ENCODE measurements at regions not wholly inside any gene's neighbourhood (a gene's known extent, or its start where the extent isn't known, plus 50 kb on each side); places are given as distances from the start of the nearest gene placed in this dataset.

DNA sequence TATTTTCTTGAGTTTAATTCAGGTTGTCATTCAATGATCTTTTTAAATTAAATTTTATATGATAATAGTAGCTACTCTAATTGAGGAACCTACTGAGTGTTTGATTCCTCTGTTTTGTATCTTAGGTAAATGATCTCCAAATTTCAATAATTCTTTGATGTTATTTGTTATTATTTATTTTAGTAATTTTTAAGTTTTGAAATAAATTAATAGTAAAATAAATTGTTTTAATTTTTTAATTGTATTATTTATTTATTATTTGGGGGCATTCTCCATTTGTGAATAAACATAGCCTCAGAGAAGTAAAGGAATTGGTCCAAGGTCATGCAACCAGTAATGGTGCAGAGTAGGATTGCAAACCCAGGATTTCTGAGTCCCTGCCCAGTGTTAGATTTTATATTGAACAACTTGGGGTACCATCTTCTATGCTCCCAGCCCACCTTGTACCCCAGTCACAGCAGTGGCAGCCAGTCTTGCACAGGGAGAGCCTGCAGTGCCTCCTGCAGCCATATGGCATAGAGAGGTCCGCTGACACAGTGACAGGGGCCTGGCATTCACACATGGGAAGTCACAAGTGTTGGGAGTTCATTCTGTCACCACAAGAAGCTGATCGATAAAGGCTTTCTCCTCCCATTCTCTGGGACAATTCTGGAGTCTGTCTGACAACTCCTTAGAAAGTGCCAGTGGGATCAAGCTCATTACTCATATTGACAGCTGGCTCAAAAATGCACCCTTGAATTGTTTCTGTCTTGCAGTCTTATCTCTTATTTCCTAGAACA is 110.0 kb upstream of the ETAA1 start:
- H3K27ac ChIP-seq, result no peak overlapping the region
- no peaks in the 10 kb centered on the region for H3K4me1 ChIP-seq
- H3K36me3 ChIP-seq (ENCODE audit: control insufficient read depth, insufficient read depth, low read length), result no peaks in the 10 kb centered on the region
- H3K4me3 ChIP-seq (ENCODE audit: low read depth, low read length), result no peak overlapping the region
- H3K79me2 ChIP-seq, result no peaks in the 10 kb centered on the region
- no peak overlapping the region for H3K9ac ChIP-seq
- H3K27me3 ChIP-seq (ENCODE audit: control insufficient read depth, insufficient read depth, low read length), result no peaks in the 10 kb centered on the region
- H3K9me3 ChIP-seq (ENCODE audit: control insufficient read depth, low read length), result no peaks in the 10 kb centered on the region
- H3K4me2 ChIP-seq (ENCODE audit: low read length), result no peak overlapping the region
- no peak overlapping the region for H2AFZ ChIP-seq
- TF ChIP-seq, protein P1, sequence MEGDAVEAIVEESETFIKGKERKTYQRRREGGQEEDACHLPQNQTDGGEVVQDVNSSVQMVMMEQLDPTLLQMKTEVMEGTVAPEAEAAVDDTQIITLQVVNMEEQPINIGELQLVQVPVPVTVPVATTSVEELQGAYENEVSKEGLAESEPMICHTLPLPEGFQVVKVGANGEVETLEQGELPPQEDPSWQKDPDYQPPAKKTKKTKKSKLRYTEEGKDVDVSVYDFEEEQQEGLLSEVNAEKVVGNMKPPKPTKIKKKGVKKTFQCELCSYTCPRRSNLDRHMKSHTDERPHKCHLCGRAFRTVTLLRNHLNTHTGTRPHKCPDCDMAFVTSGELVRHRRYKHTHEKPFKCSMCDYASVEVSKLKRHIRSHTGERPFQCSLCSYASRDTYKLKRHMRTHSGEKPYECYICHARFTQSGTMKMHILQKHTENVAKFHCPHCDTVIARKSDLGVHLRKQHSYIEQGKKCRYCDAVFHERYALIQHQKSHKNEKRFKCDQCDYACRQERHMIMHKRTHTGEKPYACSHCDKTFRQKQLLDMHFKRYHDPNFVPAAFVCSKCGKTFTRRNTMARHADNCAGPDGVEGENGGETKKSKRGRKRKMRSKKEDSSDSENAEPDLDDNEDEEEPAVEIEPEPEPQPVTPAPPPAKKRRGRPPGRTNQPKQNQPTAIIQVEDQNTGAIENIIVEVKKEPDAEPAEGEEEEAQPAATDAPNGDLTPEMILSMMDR (IDR thresholded peaks at IDR 0.05), result no peak

GRCh38 chr2:67289271-67289670 is 107.9 kb upstream of the ETAA1 start:
- H3K4me3 ChIP-seq (ENCODE audit: low read depth, low read length), result no peak overlapping the region
- H3K79me2 ChIP-seq, result no peaks in the 10 kb centered on the region
- H2AFZ ChIP-seq, result no peak overlapping the region
- H3K27me3 ChIP-seq (ENCODE audit: control insufficient read depth, insufficient read depth, low read length), result no peaks in the 10 kb centered on the region
- H3K4me1 ChIP-seq, result no peaks in the 10 kb centered on the region
- TF ChIP-seq, protein P1 (IDR thresholded peaks at IDR 0.05), result no peak
- no peak overlapping the region for H3K9ac ChIP-seq
- H3K9me3 ChIP-seq (ENCODE audit: control insufficient read depth, low read length), result no peaks in the 10 kb centered on the region
- no peaks in the 10 kb centered on the region for H3K36me3 ChIP-seq (ENCODE audit: control insufficient read depth, insufficient read depth, low read length)
- no peak overlapping the region for H3K4me2 ChIP-seq (ENCODE audit: low read length)
- H3K27ac ChIP-seq, result no peak overlapping the region

DNA sequence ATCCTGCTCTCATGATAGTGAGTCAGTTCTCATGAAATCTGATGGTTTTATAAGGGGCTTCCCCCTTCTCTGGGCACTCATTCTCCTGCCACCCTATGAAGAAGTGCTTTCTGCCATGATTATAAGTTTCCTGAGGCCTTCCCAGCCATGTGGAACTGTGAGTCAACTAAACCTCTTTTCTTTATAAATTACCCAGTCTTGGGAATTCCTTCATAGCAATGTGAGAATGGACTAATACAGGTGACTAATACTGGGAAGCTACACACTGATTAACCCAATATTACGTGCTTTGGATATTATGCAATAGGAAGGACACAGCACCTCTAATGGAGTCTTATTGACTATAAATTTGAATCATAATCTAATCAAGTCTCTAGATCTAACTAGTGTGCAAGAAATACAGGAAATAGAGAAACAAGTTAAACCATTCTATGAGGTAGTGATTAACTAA is 107.2 kb upstream of the ETAA1 start:
- TF ChIP-seq, protein P1 (IDR thresholded peaks at IDR 0.05), result no peak
- Histone ChIP-seq H3K9ac (no peak overlapping the region), H3K27me3 (ENCODE audit: control insufficient read depth, insufficient read depth, low read length) (no peaks in the 10 kb centered on the region), H3K4me3 (ENCODE audit: low read depth, low read length) (no peak overlapping the region), H3K9me3 (ENCODE audit: control insufficient read depth, low read length) (no peaks in the 10 kb centered on the region), H3K4me1 (no peaks in the 10 kb centered on the region), H3K4me2 (ENCODE audit: low read length) (no peak overlapping the region), H3K27ac (no peak overlapping the region), H3K36me3 (ENCODE audit: control insufficient read depth, insufficient read depth, low read length) (no peaks in the 10 kb centered on the region), H3K79me2 (no peaks in the 10 kb centered on the region), H2AFZ (no peak overlapping the region)

- Histone ChIP-seq H3K4me2 (ENCODE audit: low read length) (no peak overlapping the region), H3K4me1 (no peaks in the 10 kb centered on the region), H2AFZ (no peak overlapping the region), H3K27ac (no peak overlapping the region), H3K9me3 (ENCODE audit: control insufficient read depth, low read length) (no peaks in the 10 kb centered on the region), H3K27me3 (ENCODE audit: control insufficient read depth, insufficient read depth, low read length) (no peaks in the 10 kb centered on the region), H3K9ac (no peak overlapping the region), H3K79me2 (no peaks in the 10 kb centered on the region), H3K4me3 (ENCODE audit: low read depth, low read length) (no peak overlapping the region), H3K36me3 (ENCODE audit: control insufficient read depth, insufficient read depth, low read length) (no peaks in the 10 kb centered on the region)
- TF ChIP-seq, protein P1 (IDR thresholded peaks at IDR 0.05), result no peak
Measured at GRCh38 chr2:67290451-67291290, 106.5 kb upstream of the ETAA1 start.
